Mesendoderm (in vitro differentiated cells): ENCODE measurements at regions not wholly inside any gene's neighbourhood (a gene's known extent, or its start where the extent isn't known, plus 50 kb on each side); places are given as distances from the start of the nearest gene placed in this dataset.
A peak's percentile ranks its signal among the peaks of the same experiment; 100 is the strongest.

ENCODE experiments used
- DNase-seq: peaks from one replicate; pipeline ENCODE4 v3.0.0; 2013
- H2AK5ac ChIP-seq: 2 replicates; pipeline ENCODE4 v1.6.1; 2013; ENCODE audit warnings: low read length, inconsistent platforms
- H2BK120ac ChIP-seq: 2 replicates; pipeline ENCODE4 v1.6.1; 2013; ENCODE audit warnings: low read depth, mild to moderate bottlenecking, low read length, moderate library complexity, mixed read lengths
- H2BK15ac ChIP-seq: replicated peaks from 2 replicates; pipeline ENCODE4 v1.6.1; 2013; ENCODE audit warnings: low read depth, mild to moderate bottlenecking, moderate library complexity
- H2BK5ac ChIP-seq: 2 replicates; pipeline ENCODE4 v1.6.1; 2013; ENCODE audit warnings: low read length, inconsistent platforms
- H3K18ac ChIP-seq: 2 replicates; pipeline ENCODE4 v1.6.1; 2013; ENCODE audit warnings: mild to moderate bottlenecking, low read length, mixed read lengths
- H3K23ac ChIP-seq: one replicate; pipeline ENCODE4 v1.6.1; 2013; ENCODE audit warnings: low read length
- H3K27ac ChIP-seq: 2 replicates; pipeline ENCODE4 v1.5.1; 2013; ENCODE audit warnings: low read depth, mild to moderate bottlenecking, inconsistent platforms, low read length, moderate library complexity
- H3K27me3 ChIP-seq: 2 replicates; pipeline ENCODE4 v1.6.1; 2013; ENCODE audit warnings: low read length, control low read depth, mild to moderate bottlenecking, inconsistent platforms; ENCODE audit not compliant: insufficient read depth, poor library complexity
- H3K36me3 ChIP-seq: 2 replicates; pipeline ENCODE4 v1.6.1; 2013; ENCODE audit warnings: low read length, inconsistent platforms; ENCODE audit not compliant: control insufficient read depth, insufficient read depth
- H3K4ac ChIP-seq: one replicate; pipeline ENCODE4 v1.6.1; 2013; ENCODE audit warnings: low read depth, mild to moderate bottlenecking, low read length, moderate library complexity
- H3K4me1 ChIP-seq: 2 replicates; pipeline ENCODE4 v1.6.1; 2013; ENCODE audit warnings: low read depth, low read length, inconsistent platforms; ENCODE audit not compliant: control insufficient read depth
- H3K4me2 ChIP-seq: 2 replicates; pipeline ENCODE4 v1.6.1; 2013; ENCODE audit warnings: low read length
- H3K4me3 ChIP-seq: 2 replicates; pipeline ENCODE4 v1.5.1; 2013; ENCODE audit warnings: mild to moderate bottlenecking, low read length
- H3K56ac ChIP-seq: one replicate; pipeline ENCODE4 v1.6.1; 2013; ENCODE audit warnings: low read length
- H3K79me1 ChIP-seq: 2 replicates; pipeline ENCODE4 v1.6.1; 2013; ENCODE audit warnings: low read length, inconsistent platforms
- H3K79me2 ChIP-seq: 2 replicates; pipeline ENCODE4 v1.6.1; 2013; ENCODE audit warnings: mild to moderate bottlenecking, low read length; ENCODE audit not compliant: control insufficient read depth, insufficient read depth
- H3K9ac ChIP-seq: 2 replicates; pipeline ENCODE4 v1.6.1; 2013; ENCODE audit warnings: low read length, inconsistent platforms
- H4K5ac ChIP-seq: one replicate; pipeline ENCODE4 v1.6.1; 2013; ENCODE audit warnings: low read length
- H4K8ac ChIP-seq: one replicate; pipeline ENCODE4 v1.6.1; 2013; ENCODE audit warnings: low read depth, mild to moderate bottlenecking, control low read depth, low read length, moderate library complexity
- WGBS: extraction: QIAGEN DNeasy Blood & Tissue Kit; methylation state at CpG from one replicate; pipeline ENCODE4 v1.1.7; 2013; ENCODE audit warnings: low lambda C conversion rate, missing lambda C conversion rate; ENCODE audit not compliant: insufficient coverage; ENCODE audit errors: extremely low coverage; 5-methylcytosine and 5-hydroxymethylcytosine counted together

GRCh38 chr5:155838394-155838793, 488.6 kb upstream of the SGCD start:
- no peak overlapping the region for H3K23ac ChIP-seq

DNA sequence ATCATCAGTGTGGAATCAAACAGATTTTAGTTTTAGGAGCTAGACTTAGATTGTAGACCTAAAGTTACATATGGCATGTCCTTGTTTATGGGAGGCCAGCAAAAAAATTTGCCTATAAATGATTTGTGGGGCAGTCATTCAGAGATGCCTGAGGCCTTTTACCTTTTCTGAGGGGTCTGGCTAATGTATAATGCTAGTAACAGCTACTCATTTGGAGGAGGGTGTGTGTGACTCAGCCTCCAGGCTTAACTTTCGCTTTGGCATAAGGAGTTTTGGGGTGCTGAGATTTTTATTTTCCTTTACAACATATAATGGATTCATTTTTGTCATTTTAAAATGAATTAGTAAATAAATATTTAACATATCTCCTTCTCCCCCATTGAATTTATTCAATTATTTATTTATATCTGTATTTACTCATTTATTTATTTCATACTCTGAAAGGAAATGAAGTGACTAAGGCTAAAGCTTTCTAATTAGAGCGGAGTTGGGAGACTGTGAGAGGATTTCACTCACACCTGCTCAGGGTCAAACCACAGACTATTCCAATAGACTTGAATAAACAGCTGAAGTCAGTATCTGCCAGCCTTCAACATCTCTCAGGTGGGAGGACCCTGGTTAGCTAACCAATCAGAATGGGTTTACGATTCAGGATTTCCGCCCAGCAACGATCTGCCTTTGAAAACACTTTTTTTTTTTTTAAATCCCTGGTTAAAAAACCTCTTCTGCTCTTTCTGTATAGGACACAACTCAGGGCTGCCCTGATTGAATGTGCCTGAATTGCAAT, 487.5 kb upstream of the SGCD start:
- no CpG with 5 or more reads among the region's 5 CpGs for WGBS
- DNase-seq = peak; percentile 70

More at GRCh38 chr5:155838394-155838793, 488.6 kb upstream of the SGCD start:
- Histone ChIP-seq H3K9ac (no peak overlapping the region), H3K79me1 (no peaks in the 10 kb centered on the region), H3K56ac (no peak overlapping the region), H3K4me2 (no peak overlapping the region), H3K79me2 (no peaks in the 10 kb centered on the region), H3K4ac (no peak overlapping the region), H3K27ac (no peak overlapping the region), H2AK5ac (no peak overlapping the region), H4K5ac (no peak overlapping the region), H3K18ac (no peak overlapping the region), H2BK5ac (no peak overlapping the region), H2BK15ac (no peak overlapping the region), H3K27me3 (no peaks in the 10 kb centered on the region), H2BK120ac (no peak overlapping the region), H3K36me3 (no peaks in the 10 kb centered on the region), H3K4me3 (no peak overlapping the region), H4K8ac (no peak overlapping the region), H3K4me1 (no peaks in the 10 kb centered on the region)
- no peak for DNase-seq
- no CpG with 5 or more reads among the region's 2 CpGs for WGBS

GRCh38 chr5:155844542-155844941, 482.4 kb upstream of the SGCD start:
- no peaks in the 10 kb centered on the region for H3K4me1 ChIP-seq
- H3K79me2 ChIP-seq = no peaks in the 10 kb centered on the region
- H3K56ac ChIP-seq = no peak overlapping the region
- H3K18ac ChIP-seq = no peak overlapping the region
- H3K23ac ChIP-seq = no peak overlapping the region
- no peak overlapping the region for H4K5ac ChIP-seq
- H3K4me2 ChIP-seq = no peak overlapping the region
- H3K9ac ChIP-seq = no peak overlapping the region
- H3K27me3 ChIP-seq = no peaks in the 10 kb centered on the region
- no peak overlapping the region for H3K4me3 ChIP-seq
- H2BK120ac ChIP-seq = no peak overlapping the region
- H4K8ac ChIP-seq = no peak overlapping the region
- no CpG with 5 or more reads among the region's 4 CpGs for WGBS
- no peak overlapping the region for H3K27ac ChIP-seq
- H2BK15ac ChIP-seq = no peak overlapping the region
- no peaks in the 10 kb centered on the region for H3K79me1 ChIP-seq
- H2AK5ac ChIP-seq = no peak overlapping the region
- H3K4ac ChIP-seq = no peak overlapping the region
- no peak overlapping the region for H2BK5ac ChIP-seq
- no peaks in the 10 kb centered on the region for H3K36me3 ChIP-seq
- DNase-seq = no peak

More for the DNA sequence above, 487.5 kb upstream of the SGCD start:
- Histone ChIP-seq H3K18ac (no peak overlapping the region), H4K5ac (no peak overlapping the region), H3K9ac (no peak overlapping the region), H2BK5ac (no peak overlapping the region), H3K4me3 (no peak overlapping the region), H3K27me3 (no peaks in the 10 kb centered on the region), H3K79me1 (no peaks in the 10 kb centered on the region), H3K56ac (no peak overlapping the region), H2BK120ac (no peak overlapping the region), H3K4ac (no peak overlapping the region), H3K36me3 (no peaks in the 10 kb centered on the region), H3K79me2 (no peaks in the 10 kb centered on the region), H2BK15ac (no peak overlapping the region), H3K4me1 (no peaks in the 10 kb centered on the region), H3K23ac (no peak overlapping the region), H2AK5ac (no peak overlapping the region), H3K27ac (no peak overlapping the region), H4K8ac (no peak overlapping the region), H3K4me2 (no peak overlapping the region)

DNA sequence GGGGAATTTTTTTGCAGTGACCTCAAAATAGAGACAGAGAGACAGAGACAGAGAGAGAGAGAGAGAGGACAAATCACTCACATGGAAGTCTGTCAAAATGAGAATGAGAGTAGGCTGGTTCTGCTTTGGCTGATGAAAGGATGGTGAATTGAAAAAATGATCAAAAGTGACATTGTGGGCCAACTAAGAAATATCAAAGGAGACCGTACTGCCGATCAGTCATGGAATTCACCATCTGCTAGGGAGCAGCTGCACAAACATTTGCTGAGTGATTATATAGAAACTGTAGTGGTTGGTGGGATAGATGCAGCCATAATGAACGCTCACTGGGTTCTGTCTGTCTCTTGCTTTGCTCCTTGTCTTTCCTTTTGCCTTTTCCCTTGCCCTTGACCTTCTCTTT, 476.6 kb upstream of the SGCD start:
- no peak overlapping the region for H2BK5ac ChIP-seq

DNA sequence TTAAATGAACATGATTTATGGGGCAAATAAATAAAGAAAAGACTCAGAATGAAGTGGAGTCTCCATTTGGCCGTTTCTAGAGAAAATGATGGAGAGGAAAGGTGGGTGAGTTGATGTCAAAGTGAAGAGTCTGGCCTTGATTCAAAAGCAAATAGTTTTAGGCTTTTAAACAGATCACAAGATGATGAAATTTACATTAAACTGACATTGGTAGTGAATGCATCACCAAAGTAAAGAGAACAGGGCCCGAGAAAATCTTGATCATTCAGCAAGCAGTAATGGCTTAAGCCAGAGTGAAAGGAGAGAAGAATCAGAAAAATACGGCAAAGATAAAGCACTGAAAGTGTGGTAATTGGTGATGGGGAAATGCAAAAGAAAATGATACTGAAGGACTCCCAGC, 460.0 kb upstream of the SGCD start:
- no peak overlapping the region for H2BK5ac ChIP-seq
- no peak overlapping the region for H2BK120ac ChIP-seq
- WGBS = no CpG with 5 or more reads among the region's 3 CpGs
- no peak overlapping the region for H3K18ac ChIP-seq
- H3K4me2 ChIP-seq = no peak overlapping the region
- no peak for DNase-seq
- H3K79me2 ChIP-seq = no peaks in the 10 kb centered on the region
- H3K27me3 ChIP-seq = no peaks in the 10 kb centered on the region
- H3K9ac ChIP-seq = no peak overlapping the region
- H2AK5ac ChIP-seq = no peak overlapping the region
- no peak overlapping the region for H3K4me3 ChIP-seq
- no peaks in the 10 kb centered on the region for H3K36me3 ChIP-seq
- no peak overlapping the region for H3K4ac ChIP-seq
- no peaks in the 10 kb centered on the region for H3K79me1 ChIP-seq
- no peak overlapping the region for H4K8ac ChIP-seq
- H4K5ac ChIP-seq = no peak overlapping the region
- H3K27ac ChIP-seq = no peak overlapping the region
- H2BK15ac ChIP-seq = no peak overlapping the region
- no peak overlapping the region for H3K23ac ChIP-seq
- peaks cover 2% of the 10 kb centered on the region for H3K4me1 ChIP-seq
- no peak overlapping the region for H3K56ac ChIP-seq

More for the DNA sequence above, 476.6 kb upstream of the SGCD start:
- no peak overlapping the region for H3K56ac ChIP-seq
- DNase-seq = no peak
- H3K4me3 ChIP-seq = no peak overlapping the region
- no peak overlapping the region for H3K27ac ChIP-seq
- H2BK120ac ChIP-seq = no peak overlapping the region
- H3K23ac ChIP-seq = no peak overlapping the region
- no CpG with 5 or more reads among the region's 3 CpGs for WGBS
- no peak overlapping the region for H3K18ac ChIP-seq
- H3K4me2 ChIP-seq = no peak overlapping the region
- no peak overlapping the region for H2AK5ac ChIP-seq
- no peak overlapping the region for H4K8ac ChIP-seq
- H3K79me1 ChIP-seq = no peaks in the 10 kb centered on the region
- no peaks in the 10 kb centered on the region for H3K4me1 ChIP-seq
- H3K36me3 ChIP-seq = no peaks in the 10 kb centered on the region
- no peak overlapping the region for H2BK15ac ChIP-seq
- H3K79me2 ChIP-seq = no peaks in the 10 kb centered on the region
- no peak overlapping the region for H3K9ac ChIP-seq
- no peak overlapping the region for H4K5ac ChIP-seq
- no peaks in the 10 kb centered on the region for H3K27me3 ChIP-seq
- H3K4ac ChIP-seq = no peak overlapping the region
